ENCODE measurements at regions not wholly inside any gene's neighbourhood (a gene's known extent, or its start where the extent isn't known, plus 50 kb on each side); places are given as distances from the start of the nearest gene placed in this dataset.

GRCh38 chr4:11691236-11691635 lies 262.5 kb upstream of the HS3ST1 start:
- TF ChIP-seq JUND (IDR thresholded peaks at IDR 0.05) = no peak
- no peak for TF ChIP-seq FOXA1 (IDR thresholded peaks at IDR 0.05)
- no peak for TF ChIP-seq SP1 (IDR thresholded peaks at IDR 0.05)
- no peak for TF ChIP-seq NR2F2 (IDR thresholded peaks at IDR 0.05)
- WGBS = 58% methylated on average over 3 of the region's 3 CpGs

GRCh38 chr4:11687727-11688126 lies 259.0 kb upstream of the HS3ST1 start:
- Histone ChIP-seq H3K9ac (ENCODE audit: low read depth in 1 of 2, low read length in 2 of 2) (no peak overlapping the region), H3K9me3 (ENCODE audit: control insufficient read depth in 4 of 4, low read length in 3 of 4) (peaks cover 0 to 3% (median 0%) of the 10 kb centered on the region in 4 donors), H3K27ac (ENCODE audit: low read depth in 1 of 2, low read length in 2 of 2) (no peak overlapping the region), H3K4me1 (ENCODE audit: control insufficient read depth in 4 of 4, insufficient read depth in 4 of 4, low read length in 3 of 4) (no peaks in the 10 kb centered on the region), H3K27me3 (ENCODE audit: control insufficient read depth in 4 of 4, insufficient read depth in 4 of 4, low read length in 3 of 4) (peaks cover 0 to 2% (median 0%) of the 10 kb centered on the region in 4 donors), H3K36me3 (ENCODE audit: control insufficient read depth in 4 of 4, insufficient read depth in 3 of 4, low read depth in 1 of 4, low read length in 3 of 4) (no peaks in the 10 kb centered on the region), H3K4me3 (ENCODE audit: low read depth in 1 of 3, low read length in 3 of 3) (no peak overlapping the region)
- no peak for DNase-seq (ENCODE audit: low spot score)
- 77% methylated on average over 1 of the region's 1 CpG for WGBS
- TF ChIP-seq FOXA1 (IDR thresholded peaks at IDR 0.05) = no peak
- TF ChIP-seq TAF1 (conservative IDR thresholded peaks at IDR 0.05) = no peak
- TF ChIP-seq FOXA2 (IDR thresholded peaks at IDR 0.05) = no peak
- TF ChIP-seq EGR1 (IDR thresholded peaks at IDR 0.05; ENCODE audit: low read depth in 2 of 2) = no peak

More at GRCh38 chr4:11691236-11691635, 262.5 kb upstream of the HS3ST1 start:
- H3K9ac ChIP-seq (ENCODE audit: low read depth in 1 of 2, low read length in 2 of 2) = no peak overlapping the region
- H3K4me3 ChIP-seq (ENCODE audit: low read depth in 1 of 3, low read length in 3 of 3) = no peak overlapping the region
- no peaks in the 10 kb centered on the region for H3K4me1 ChIP-seq (ENCODE audit: control insufficient read depth in 4 of 4, insufficient read depth in 4 of 4, low read length in 3 of 4)
- H3K36me3 ChIP-seq (ENCODE audit: control insufficient read depth in 4 of 4, insufficient read depth in 3 of 4, low read depth in 1 of 4, low read length in 3 of 4) = no peaks in the 10 kb centered on the region
- H3K27ac ChIP-seq (ENCODE audit: low read depth in 1 of 2, low read length in 2 of 2) = no peak overlapping the region
- DNase-seq (ENCODE audit: low spot score) = no peak
- peaks cover 2 to 7% (median 3%) of the 10 kb centered on the region in 4 donors for H3K9me3 ChIP-seq (ENCODE audit: control insufficient read depth in 4 of 4, low read length in 3 of 4)
- no peaks in the 10 kb centered on the region for H3K27me3 ChIP-seq (ENCODE audit: control insufficient read depth in 4 of 4, insufficient read depth in 4 of 4, low read length in 3 of 4)

- H3K36me3 ChIP-seq (ENCODE audit: control insufficient read depth in 4 of 4, insufficient read depth in 3 of 4, low read depth in 1 of 4, low read length in 3 of 4) = no peaks in the 10 kb centered on the region
- peaks cover 0 to 2% (median 0%) of the 10 kb centered on the region in 4 donors for H3K27me3 ChIP-seq (ENCODE audit: control insufficient read depth in 4 of 4, insufficient read depth in 4 of 4, low read length in 3 of 4)
- H3K4me1 ChIP-seq (ENCODE audit: control insufficient read depth in 4 of 4, insufficient read depth in 4 of 4, low read length in 3 of 4) = no peaks in the 10 kb centered on the region
- DNase-seq (ENCODE audit: low spot score) = no peak
- no peak overlapping the region for H3K9ac ChIP-seq (ENCODE audit: low read depth in 1 of 2, low read length in 2 of 2)
- 87% methylated on average over 5 of the region's 5 CpGs for WGBS
- no peak for TF ChIP-seq CTCF (IDR thresholded peaks at IDR 0.05; ENCODE audit: low read depth, low read length, missing input control)
- no peak for TF ChIP-seq FOXA1 (IDR thresholded peaks at IDR 0.05)
- TF ChIP-seq RXRA (IDR thresholded peaks at IDR 0.05) = no peak
- TF ChIP-seq ATF3 (IDR thresholded peaks at IDR 0.05) = no peak
- TF ChIP-seq GABPA (IDR thresholded peaks at IDR 0.05 in 1 of 2, conservative IDR thresholded peaks at IDR 0.05 in 1 of 2) = no peak
- no peak for TF ChIP-seq EGR1 (IDR thresholded peaks at IDR 0.05; ENCODE audit: low read depth in 2 of 2)
- TF ChIP-seq YY1 (IDR thresholded peaks at IDR 0.05) = no peak
- H3K9me3 ChIP-seq (ENCODE audit: control insufficient read depth in 4 of 4, low read length in 3 of 4) = peaks cover 0 to under 1% (median 0%) of the 10 kb centered on the region in 4 donors
- H3K27ac ChIP-seq (ENCODE audit: low read depth in 1 of 2, low read length in 2 of 2) = no peak overlapping the region
- no peak overlapping the region for H3K4me3 ChIP-seq (ENCODE audit: low read depth in 1 of 3, low read length in 3 of 3)
Observed at GRCh38 chr4:11685481-11685880, 256.8 kb upstream of the HS3ST1 start.
